Stimulated activated memory B cell treated with anti-CD40 and anti-IgM and Interleukin-4, amounts not matched to agents 10 μg/mL and 1 μg/mL and 100 μg/mL, for 72 hours (primary cell): ENCODE measurements at regions not wholly inside any gene's neighbourhood (a gene's known extent, or its start where the extent isn't known, plus 50 kb on each side); places are given as distances from the start of the nearest gene placed in this dataset.
A peak's percentile ranks its signal among the peaks of the same experiment; 100 is the strongest.

ENCODE experiments used
- ATAC-seq: fragments of 150-1000 bp; cut with Tn5 transposase; 2 replicates; pipeline ENCODE4 v1.10.0; 2021
- H3K27ac Mint-ChIP-seq: one replicate; pipeline ENCODE4 v1.8.0; 2022; ENCODE audit warnings: mild to moderate bottlenecking, mixed read lengths
- H3K27me3 Mint-ChIP-seq: one replicate; pipeline ENCODE4 v1.8.0; 2022; ENCODE audit warnings: mixed read lengths
- H3K36me3 Mint-ChIP-seq: one replicate; pipeline ENCODE4 v1.8.0; 2022; ENCODE audit warnings: mixed read lengths
- H3K4me1 Mint-ChIP-seq: one replicate; pipeline ENCODE4 v1.8.0; 2022; ENCODE audit warnings: mixed read lengths
- H3K4me3 Mint-ChIP-seq: one replicate; pipeline ENCODE4 v1.8.0; 2022; ENCODE audit warnings: mild to moderate bottlenecking, moderate library complexity, mixed read lengths
- H3K9me3 Mint-ChIP-seq: one replicate; pipeline ENCODE4 v1.8.0; 2022; ENCODE audit warnings: mixed read lengths

- Mint-ChIP-seq H3K4me3 (no peak overlapping the region), H3K4me1 (no peaks in the 10 kb centered on the region), H3K27ac (no peak overlapping the region), H3K9me3 (peaks cover 15% of the 10 kb centered on the region), H3K27me3 (no peaks in the 10 kb centered on the region), H3K36me3 (no peaks in the 10 kb centered on the region)
- no peak for ATAC-seq
Observed at GRCh38 chr6:170033666-170034065, 257.2 kb downstream of the DLL1 start.

GRCh38 chr6:170032706-170033309 lies 258.1 kb downstream of the DLL1 start:
- Mint-ChIP-seq H3K4me1 (no peaks in the 10 kb centered on the region), H3K4me3 (no peak overlapping the region), H3K27me3 (no peaks in the 10 kb centered on the region), H3K27ac (no peak overlapping the region), H3K36me3 (no peaks in the 10 kb centered on the region), H3K9me3 (peaks cover 22% of the 10 kb centered on the region)
- no peak for ATAC-seq

- Mint-ChIP-seq H3K4me3 (no peak overlapping the region), H3K27ac (no peak overlapping the region), H3K4me1 (no peaks in the 10 kb centered on the region), H3K9me3 (peaks cover 25% of the 10 kb centered on the region), H3K36me3 (no peaks in the 10 kb centered on the region), H3K27me3 (no peaks in the 10 kb centered on the region)
- peak; percentile 10 for ATAC-seq
Observed at GRCh38 chr6:170032197-170032596, 258.7 kb downstream of the DLL1 start.

- H3K4me3 Mint-ChIP-seq, result no peak overlapping the region
- H3K27me3 Mint-ChIP-seq, result no peaks in the 10 kb centered on the region
- no peaks in the 10 kb centered on the region for H3K4me1 Mint-ChIP-seq
- ATAC-seq, result no peak
- H3K36me3 Mint-ChIP-seq, result no peaks in the 10 kb centered on the region
- H3K27ac Mint-ChIP-seq, result no peak overlapping the region
- H3K9me3 Mint-ChIP-seq, result peaks cover 23% of the 10 kb centered on the region
Observed at GRCh38 chr6:170031684-170032121, 259.2 kb downstream of the DLL1 start.

- ATAC-seq, result no peak
- no peaks in the 10 kb centered on the region for H3K27me3 Mint-ChIP-seq
- no peak overlapping the region for H3K4me3 Mint-ChIP-seq
- H3K9me3 Mint-ChIP-seq, result peaks cover 19% of the 10 kb centered on the region
- H3K4me1 Mint-ChIP-seq, result no peaks in the 10 kb centered on the region
- H3K27ac Mint-ChIP-seq, result no peak overlapping the region
- H3K36me3 Mint-ChIP-seq, result no peaks in the 10 kb centered on the region
Observed at GRCh38 chr6:170030821-170031471, 259.9 kb downstream of the DLL1 start.

GRCh38 chr6:170030284-170030815 lies 260.5 kb downstream of the DLL1 start:
- H3K4me1 Mint-ChIP-seq, result no peaks in the 10 kb centered on the region
- ATAC-seq, result no peak
- H3K27ac Mint-ChIP-seq, result no peak overlapping the region
- no peaks in the 10 kb centered on the region for H3K36me3 Mint-ChIP-seq
- no peak overlapping the region for H3K4me3 Mint-ChIP-seq
- H3K27me3 Mint-ChIP-seq, result no peaks in the 10 kb centered on the region
- H3K9me3 Mint-ChIP-seq, result peaks cover 15% of the 10 kb centered on the region

GRCh38 chr6:170029416-170030283 lies 261.2 kb downstream of the DLL1 start:
- no peak for ATAC-seq
- no peak overlapping the region for H3K27ac Mint-ChIP-seq
- H3K9me3 Mint-ChIP-seq, result peaks cover 15% of the 10 kb centered on the region
- H3K4me1 Mint-ChIP-seq, result no peaks in the 10 kb centered on the region
- no peak overlapping the region for H3K4me3 Mint-ChIP-seq
- H3K36me3 Mint-ChIP-seq, result no peaks in the 10 kb centered on the region
- no peaks in the 10 kb centered on the region for H3K27me3 Mint-ChIP-seq

- H3K27me3 Mint-ChIP-seq, result no peaks in the 10 kb centered on the region
- H3K4me1 Mint-ChIP-seq, result no peaks in the 10 kb centered on the region
- no peak overlapping the region for H3K4me3 Mint-ChIP-seq
- H3K27ac Mint-ChIP-seq, result no peak overlapping the region
- H3K9me3 Mint-ChIP-seq, result peaks cover 15% of the 10 kb centered on the region
- no peak for ATAC-seq
- H3K36me3 Mint-ChIP-seq, result no peaks in the 10 kb centered on the region
Observed at GRCh38 chr6:170028629-170029345, 262.1 kb downstream of the DLL1 start.

GRCh38 chr6:170027647-170028043 lies 263.2 kb downstream of the DLL1 start:
- no peak for ATAC-seq
- no peaks in the 10 kb centered on the region for H3K4me1 Mint-ChIP-seq

GRCh38 chr6:170026751-170027646 lies 263.9 kb downstream of the DLL1 start:
- Mint-ChIP-seq H3K27me3 (peaks cover 8% of the 10 kb centered on the region), H3K27ac (no peak overlapping the region), H3K4me3 (no peak overlapping the region), H3K36me3 (no peaks in the 10 kb centered on the region), H3K4me1 (no peaks in the 10 kb centered on the region), H3K9me3 (peaks cover 9% of the 10 kb centered on the region)
- ATAC-seq, result no peak

More at GRCh38 chr6:170027647-170028043, 263.2 kb downstream of the DLL1 start:
- Mint-ChIP-seq H3K9me3 (peaks cover 9% of the 10 kb centered on the region), H3K4me3 (no peak overlapping the region), H3K36me3 (no peaks in the 10 kb centered on the region), H3K27me3 (peaks cover 1% of the 10 kb centered on the region), H3K27ac (no peak overlapping the region)

GRCh38 chr6:170025935-170026750 lies 264.7 kb downstream of the DLL1 start:
- no peak for ATAC-seq
- Mint-ChIP-seq H3K9me3 (peaks cover 9% of the 10 kb centered on the region), H3K27ac (no peak overlapping the region)

GRCh38 chr6:170025341-170025911 lies 265.5 kb downstream of the DLL1 start:
- H3K9me3 Mint-ChIP-seq, result peaks cover 9% of the 10 kb centered on the region
- no peak overlapping the region for H3K4me3 Mint-ChIP-seq
- H3K4me1 Mint-ChIP-seq, result no peaks in the 10 kb centered on the region
- ATAC-seq, result no peak
- H3K36me3 Mint-ChIP-seq, result no peaks in the 10 kb centered on the region
- no peak overlapping the region for H3K27ac Mint-ChIP-seq
- peaks cover 9% of the 10 kb centered on the region for H3K27me3 Mint-ChIP-seq

More at GRCh38 chr6:170025935-170026750, 264.7 kb downstream of the DLL1 start:
- no peaks in the 10 kb centered on the region for H3K36me3 Mint-ChIP-seq
- no peak overlapping the region for H3K4me3 Mint-ChIP-seq
- no peaks in the 10 kb centered on the region for H3K4me1 Mint-ChIP-seq
- H3K27me3 Mint-ChIP-seq, result peaks cover 9% of the 10 kb centered on the region

- Mint-ChIP-seq H3K27me3 (peaks cover 9% of the 10 kb centered on the region), H3K4me1 (no peaks in the 10 kb centered on the region), H3K4me3 (no peak overlapping the region), H3K9me3 (peaks cover 9% of the 10 kb centered on the region), H3K27ac (no peak overlapping the region), H3K36me3 (no peaks in the 10 kb centered on the region)
- ATAC-seq, result no peak
Observed at GRCh38 chr6:170024940-170025339, 265.9 kb downstream of the DLL1 start.
